ENCODE measurements at regions not wholly inside any gene's neighbourhood (a gene's known extent, or its start where the extent isn't known, plus 50 kb on each side); places are given as distances from the start of the nearest gene placed in this dataset.

- DNase-seq (ENCODE audit: low spot score), result no peak
Measured at GRCh38 chr7:36100226-36100625, 52.8 kb upstream of the EEPD1 start.

GRCh38 chr7:36100634-36101033, 52.4 kb upstream of the EEPD1 start:
- no peak for DNase-seq (ENCODE audit: low spot score)
